Neuronal stem cell (in vitro differentiated cells): ENCODE measurements at regions not wholly inside any gene's neighbourhood (a gene's known extent, or its start where the extent isn't known, plus 50 kb on each side); places are given as distances from the start of the nearest gene placed in this dataset.

Experiments used
- DNase-seq: peaks from one replicate; pipeline ENCODE4 v3.0.0-alpha.2; 2013; ENCODE audit warnings: low spot score
- H2AFZ ChIP-seq: one replicate; pipeline ENCODE4 v1.6.1; 2013; ENCODE audit warnings: mild to moderate bottlenecking, low read length, inconsistent platforms
- H2AK5ac ChIP-seq: 2 replicates; pipeline ENCODE4 v1.6.1; 2013; ENCODE audit warnings: low read depth, mild to moderate bottlenecking, inconsistent platforms, low read length, moderate library complexity, mixed read lengths
- H2BK120ac ChIP-seq: 2 replicates; pipeline ENCODE4 v1.6.1; 2013; ENCODE audit warnings: low read depth, mild to moderate bottlenecking, inconsistent platforms, low read length, moderate library complexity, mixed read lengths
- H2BK12ac ChIP-seq: one replicate; pipeline ENCODE4 v1.6.1; 2013; ENCODE audit warnings: low read length, inconsistent platforms
- H2BK15ac ChIP-seq: 2 replicates; pipeline ENCODE4 v1.6.1; 2013; ENCODE audit warnings: mild to moderate bottlenecking, low read length, inconsistent platforms, mixed read lengths
- H2BK5ac ChIP-seq: one replicate; pipeline ENCODE4 v1.6.1; 2013; ENCODE audit warnings: inconsistent platforms, mild to moderate bottlenecking, low read length, moderate library complexity
- H3K14ac ChIP-seq: one replicate; pipeline ENCODE4 v1.6.1; 2013; ENCODE audit warnings: low read length, inconsistent platforms
- H3K18ac ChIP-seq: 2 replicates; pipeline ENCODE4 v1.6.1; 2013; ENCODE audit warnings: low read length, inconsistent platforms
- H3K23ac ChIP-seq: 2 replicates; pipeline ENCODE4 v1.6.1; 2013; ENCODE audit warnings: low read depth, mild to moderate bottlenecking, mixed read lengths, low read length, inconsistent platforms; ENCODE audit not compliant: poor library complexity
- H3K27ac ChIP-seq: replicated peaks from 3 replicates; pipeline ENCODE4 v1.5.1; 2013; ENCODE audit warnings: low read length, inconsistent platforms
- H3K27me3 ChIP-seq, 3 experiments: 2 replicates each; pipeline ENCODE4 v1.6.1; 2013; ENCODE audit warnings: low read length in 3 of 3, mild to moderate bottlenecking in 2 of 3, inconsistent platforms in 1 of 3, low read depth in 1 of 3, mixed read lengths in 1 of 3, moderate library complexity in 1 of 3; ENCODE audit not compliant: control insufficient read depth in 3 of 3, insufficient read depth in 3 of 3
- H3K36me3 ChIP-seq, 2 donors: replicated peaks in 1 of 2; 2 replicates each; pipeline ENCODE4 v1.6.1; 2013; ENCODE audit warnings: low read length in 2 of 2; ENCODE audit not compliant: control insufficient read depth in 2 of 2, insufficient read depth in 2 of 2
- H3K4ac ChIP-seq: 2 replicates; pipeline ENCODE4 v1.6.1; 2013; ENCODE audit warnings: inconsistent platforms, mild to moderate bottlenecking, low read length, moderate library complexity
- H3K4me1 ChIP-seq, 2 donors: 1 replicate in 1 of 2; 2 replicates in 1 of 2; pipeline ENCODE4 v1.6.1; 2013; ENCODE audit warnings: low read length in 2 of 2, low read depth in 1 of 2; ENCODE audit not compliant: control insufficient read depth in 2 of 2, insufficient read depth in 1 of 2
- H3K4me2 ChIP-seq: one replicate; pipeline ENCODE4 v1.6.1; 2013; ENCODE audit warnings: mild to moderate bottlenecking, low read length, inconsistent platforms; ENCODE audit not compliant: insufficient read depth, poor library complexity, severe bottlenecking
- H3K4me3 ChIP-seq, 2 donors: 2 replicates each; pipeline ENCODE4 v1.5.1; 2013; ENCODE audit warnings: low read length in 2 of 2, mild to moderate bottlenecking in 2 of 2, inconsistent platforms in 1 of 2, moderate library complexity in 1 of 2
- H3K79me1 ChIP-seq: one replicate; pipeline ENCODE4 v1.6.1; 2013; ENCODE audit warnings: low read depth, mild to moderate bottlenecking, inconsistent platforms, low read length, moderate library complexity
- H3K9ac ChIP-seq: one replicate; pipeline ENCODE4 v1.6.1; 2013; ENCODE audit warnings: mild to moderate bottlenecking, low read depth, low read length, inconsistent platforms; ENCODE audit not compliant: poor library complexity
- H3K9me3 ChIP-seq, 2 donors: replicated peaks in 1 of 2; 2 replicates each; pipeline versions ENCODE3 to v1.6.1; 2013; ENCODE audit warnings: low read length in 2 of 2, mild to moderate bottlenecking in 2 of 2, inconsistent platforms in 1 of 2, low read depth in 1 of 2, mixed read lengths in 1 of 2, moderate library complexity in 1 of 2; ENCODE audit not compliant: control insufficient read depth in 2 of 2, insufficient read depth in 1 of 2
- H4K8ac ChIP-seq: one replicate; pipeline ENCODE4 v1.6.1; 2013; ENCODE audit warnings: low read depth, mild to moderate bottlenecking, inconsistent platforms, low read length, moderate library complexity
- H4K91ac ChIP-seq: one replicate; pipeline ENCODE4 v1.6.1; 2013; ENCODE audit warnings: low read length, low read depth, mild to moderate bottlenecking, inconsistent platforms; ENCODE audit not compliant: poor library complexity
- WGBS, 2 donors: extraction: QIAGEN DNeasy Blood & Tissue Kit; methylation state at CpG; one replicate each; pipeline ENCODE4 v1.1.7; 2013; ENCODE audit warnings: missing lambda C conversion rate in 2 of 2, mixed read lengths in 1 of 2; ENCODE audit not compliant: insufficient read length in 2 of 2, insufficient replicate concordance in 1 of 2; ENCODE audit errors: extremely low coverage in 2 of 2; 5-methylcytosine and 5-hydroxymethylcytosine counted together

- Histone ChIP-seq H2BK5ac (no peak overlapping the region), H3K36me3 (no peaks in the 10 kb centered on the region), H3K4me3 (no peak overlapping the region), H3K4me1 (peaks cover 2 to 11% of the 10 kb centered on the region in 2 donors), H3K9me3 (no peaks in the 10 kb centered on the region), H4K8ac (no peak overlapping the region), H4K91ac (no peak overlapping the region), H3K4ac (no peak overlapping the region), H3K4me2 (no peak overlapping the region), H3K27me3 (no peaks in the 10 kb centered on the region), H2BK120ac (no peak overlapping the region), H3K9ac (no peak overlapping the region), H3K23ac (no peak overlapping the region), H3K27ac (no peak overlapping the region), H3K18ac (no peak overlapping the region), H2BK15ac (no peak overlapping the region), H2AK5ac (no peak overlapping the region), H2AFZ (peak overlapping the region; percentile 72), H3K79me1 (no peaks in the 10 kb centered on the region), H3K14ac (no peak overlapping the region), H2BK12ac (no peak overlapping the region)
- no CpG with 5 or more reads among the region's 6 CpGs for WGBS, 2 donors
- DNase-seq = no peak
Measured at GRCh38 chr14:31927348-31927832, 149.7 kb upstream of the ARHGAP5 start.

DNA sequence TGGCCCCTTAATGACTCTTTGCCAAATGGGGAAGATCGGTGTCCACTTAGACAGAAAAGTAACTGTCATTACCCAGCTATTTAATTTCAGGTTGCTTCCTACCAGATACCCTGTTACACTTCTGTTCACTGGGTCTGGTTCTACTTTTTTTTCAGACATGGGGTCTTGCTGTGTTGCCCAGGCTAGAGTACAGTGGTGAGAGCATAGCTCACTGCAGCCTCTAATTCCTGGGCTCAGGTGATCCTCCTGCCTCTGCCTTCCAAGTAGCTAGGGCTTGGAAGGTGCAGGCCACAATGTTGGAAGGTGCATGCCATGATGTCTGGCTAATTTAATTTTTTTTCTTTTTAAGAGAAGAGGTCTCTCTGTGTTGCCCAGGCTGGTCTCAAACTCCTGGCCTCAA lies 147.0 kb upstream of the ARHGAP5 start:
- H3K9me3 ChIP-seq = no peaks in the 10 kb centered on the region
- no peak overlapping the region for H2BK120ac ChIP-seq
- H4K91ac ChIP-seq = no peak overlapping the region
- no peak overlapping the region for H2BK5ac ChIP-seq
- no peak overlapping the region for H3K4ac ChIP-seq
- H3K23ac ChIP-seq = no peak overlapping the region
- H3K4me3 ChIP-seq = no peak overlapping the region
- no CpG with 5 or more reads among the region's 1 CpG for WGBS, 2 donors
- no peak overlapping the region for H3K4me2 ChIP-seq
- no peaks in the 10 kb centered on the region for H3K79me1 ChIP-seq
- no peak overlapping the region for H2BK15ac ChIP-seq
- no peaks in the 10 kb centered on the region for H3K36me3 ChIP-seq
- H2AFZ ChIP-seq = no peak overlapping the region
- H2BK12ac ChIP-seq = no peak overlapping the region
- DNase-seq = no peak
- no peak overlapping the region for H3K18ac ChIP-seq
- H2AK5ac ChIP-seq = no peak overlapping the region
- no peak overlapping the region for H3K14ac ChIP-seq
- H3K27me3 ChIP-seq = no peaks in the 10 kb centered on the region
- H3K4me1 ChIP-seq = peaks cover 6 to 11% of the 10 kb centered on the region in 2 donors
- H4K8ac ChIP-seq = no peak overlapping the region
- H3K27ac ChIP-seq = no peak overlapping the region
- no peak overlapping the region for H3K9ac ChIP-seq

GRCh38 chr14:31930493-31931240 lies 146.4 kb upstream of the ARHGAP5 start:
- WGBS, 2 donors = no CpG with 5 or more reads among the region's 3 CpGs
- Histone ChIP-seq H3K4me2 (no peak overlapping the region), H3K9me3 (no peaks in the 10 kb centered on the region), H3K4ac (no peak overlapping the region), H3K23ac (no peak overlapping the region), H4K91ac (no peak overlapping the region), H2AK5ac (no peak overlapping the region), H4K8ac (no peak overlapping the region), H3K27me3 (no peaks in the 10 kb centered on the region), H3K79me1 (no peaks in the 10 kb centered on the region), H3K36me3 (no peaks in the 10 kb centered on the region), H3K27ac (no peak overlapping the region), H2BK5ac (no peak overlapping the region), H2AFZ (no peak overlapping the region), H2BK120ac (no peak overlapping the region), H3K4me1 (peaks cover 6 to 17% of the 10 kb centered on the region in 2 donors), H2BK12ac (no peak overlapping the region), H3K18ac (no peak overlapping the region), H3K4me3 (no peak overlapping the region), H3K9ac (no peak overlapping the region), H3K14ac (no peak overlapping the region), H2BK15ac (no peak overlapping the region)
- DNase-seq = no peak

DNA sequence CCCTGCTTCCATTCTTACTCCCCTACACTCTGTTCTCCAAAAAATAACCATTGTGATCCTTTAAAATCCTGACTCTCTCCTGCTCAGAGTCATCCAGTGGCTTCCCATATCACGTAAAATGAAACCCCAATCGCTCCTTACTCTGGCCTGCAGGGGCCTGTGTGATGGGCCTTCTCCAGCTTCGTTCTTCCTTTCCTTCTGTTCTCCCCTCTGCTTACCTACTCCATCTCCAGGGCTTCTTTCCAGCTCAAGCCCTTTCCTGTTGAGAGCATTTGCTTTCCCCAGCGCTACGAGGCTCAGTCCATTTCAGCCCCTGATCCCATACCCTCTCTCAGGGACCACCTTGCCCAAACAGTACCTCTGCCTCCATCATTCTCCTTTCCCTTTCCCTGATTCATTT lies 144.4 kb upstream of the ARHGAP5 start:
- Histone ChIP-seq H3K27ac (no peak overlapping the region), H3K79me1 (no peaks in the 10 kb centered on the region), H3K9me3 (no peaks in the 10 kb centered on the region), H3K18ac (no peak overlapping the region), H2BK12ac (no peak overlapping the region), H2BK5ac (no peak overlapping the region), H2AFZ (peak overlapping the region; percentile 56), H3K27me3 (no peaks in the 10 kb centered on the region), H3K36me3 (no peaks in the 10 kb centered on the region), H3K4me2 (no peak overlapping the region), H4K91ac (no peak overlapping the region), H2AK5ac (no peak overlapping the region), H3K4ac (no peak overlapping the region), H2BK15ac (no peak overlapping the region), H3K23ac (no peak overlapping the region), H3K14ac (no peak overlapping the region), H3K4me3 (no peak overlapping the region), H4K8ac (no peak overlapping the region), H3K4me1 (peaks cover 7 to 9% of the 10 kb centered on the region in 2 donors), H3K9ac (no peak overlapping the region), H2BK120ac (no peak overlapping the region)
- DNase-seq = no peak
- no CpG with 5 or more reads among the region's 5 CpGs for WGBS, 2 donors
